ENCODE measurements at regions not wholly inside any gene's neighbourhood (a gene's known extent, or its start where the extent isn't known, plus 50 kb on each side); places are given as distances from the start of the nearest gene placed in this dataset.

DNA sequence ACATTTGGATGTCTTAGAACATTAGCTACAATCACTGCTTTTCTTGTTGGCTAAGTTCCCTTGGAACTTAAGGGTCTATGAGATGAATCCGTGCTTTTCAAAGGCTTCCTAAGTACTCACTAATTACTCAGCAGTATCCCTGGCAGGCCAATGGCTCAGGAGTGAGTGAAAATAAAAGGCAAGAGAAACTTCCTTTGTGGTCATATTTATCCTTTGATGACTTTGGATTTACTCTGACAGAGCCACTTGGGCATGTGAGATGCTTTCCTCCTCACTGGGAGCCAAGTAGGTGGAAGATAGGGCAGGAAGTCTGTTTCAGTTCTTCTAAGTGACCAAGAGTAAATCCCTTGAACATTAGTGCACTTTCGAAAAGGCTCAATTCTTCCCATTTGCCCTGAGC is 224.3 kb upstream of the FOXA2 start:
- TF ChIP-seq, protein P1, sequence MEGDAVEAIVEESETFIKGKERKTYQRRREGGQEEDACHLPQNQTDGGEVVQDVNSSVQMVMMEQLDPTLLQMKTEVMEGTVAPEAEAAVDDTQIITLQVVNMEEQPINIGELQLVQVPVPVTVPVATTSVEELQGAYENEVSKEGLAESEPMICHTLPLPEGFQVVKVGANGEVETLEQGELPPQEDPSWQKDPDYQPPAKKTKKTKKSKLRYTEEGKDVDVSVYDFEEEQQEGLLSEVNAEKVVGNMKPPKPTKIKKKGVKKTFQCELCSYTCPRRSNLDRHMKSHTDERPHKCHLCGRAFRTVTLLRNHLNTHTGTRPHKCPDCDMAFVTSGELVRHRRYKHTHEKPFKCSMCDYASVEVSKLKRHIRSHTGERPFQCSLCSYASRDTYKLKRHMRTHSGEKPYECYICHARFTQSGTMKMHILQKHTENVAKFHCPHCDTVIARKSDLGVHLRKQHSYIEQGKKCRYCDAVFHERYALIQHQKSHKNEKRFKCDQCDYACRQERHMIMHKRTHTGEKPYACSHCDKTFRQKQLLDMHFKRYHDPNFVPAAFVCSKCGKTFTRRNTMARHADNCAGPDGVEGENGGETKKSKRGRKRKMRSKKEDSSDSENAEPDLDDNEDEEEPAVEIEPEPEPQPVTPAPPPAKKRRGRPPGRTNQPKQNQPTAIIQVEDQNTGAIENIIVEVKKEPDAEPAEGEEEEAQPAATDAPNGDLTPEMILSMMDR (IDR thresholded peaks at IDR 0.05; ENCODE audit: insufficient read depth, low read length, poor library complexity, severe bottlenecking): no peak
- TF ChIP-seq EZH2phosphoT487 (conservative IDR thresholded peaks at IDR 0.05; ENCODE audit: low read length): no peak

Data from SU-DHL-6 (cell line).